Neural cell (in vitro differentiated cells): ENCODE measurements at regions not wholly inside any gene's neighbourhood (a gene's known extent, or its start where the extent isn't known, plus 50 kb on each side); places are given as distances from the start of the nearest gene placed in this dataset.

ENCODE experiments used
- H2AFZ ChIP-seq: fragments of 200-600, 300-800 bp; sonication (generic), shearing (Covaris generic); 2 replicates; pipeline ENCODE4 v1.6.0; 2014; ENCODE audit warnings: low read depth, mild to moderate bottlenecking, antibody characterized with exemption, low read length, moderate library complexity
- H3F3A ChIP-seq: fragments of 200-600 bp; shearing (Covaris generic); 2 replicates; pipeline ENCODE4 v1.6.1; 2016; ENCODE audit warnings: mild to moderate bottlenecking, moderate library complexity, mixed read lengths, antibody characterized with exemption, low read length; ENCODE audit not compliant: insufficient read depth, poor library complexity, severe bottlenecking
- H3K27ac ChIP-seq: fragments of 200-600, 300-800 bp; sonication (generic), shearing (Covaris generic); 2 replicates; pipeline ENCODE4 v1.5.1; 2014; ENCODE audit warnings: mild to moderate bottlenecking, low read length, moderate library complexity
- H3K27me3 ChIP-seq: fragments of 300-800, 200-600 bp; sonication (generic), shearing (Covaris generic); 2 replicates; pipeline ENCODE4 v1.6.0; 2014; ENCODE audit warnings: mild to moderate bottlenecking, low read depth, low read length, moderate library complexity; ENCODE audit not compliant: insufficient read depth
- H3K36me3 ChIP-seq: fragments of 300-800, 200-600 bp; sonication (generic), shearing (Covaris generic); 2 replicates; pipeline ENCODE4 v1.5.1; 2014; ENCODE audit warnings: mild to moderate bottlenecking, antibody characterized with exemption, low read length, moderate library complexity; ENCODE audit not compliant: insufficient read depth
- H3K4me2 ChIP-seq: fragments of 300-800, 200-600 bp; sonication (generic), shearing (Covaris generic); 2 replicates; pipeline ENCODE4 v1.6.0; 2014; ENCODE audit warnings: mild to moderate bottlenecking, low read length
- H3K4me3 ChIP-seq: fragments of 300-800, 200-600 bp; sonication (generic), shearing (Covaris generic); 2 replicates; pipeline ENCODE4 v1.5.1; 2014; ENCODE audit warnings: mild to moderate bottlenecking, low read length, moderate library complexity
- H3K79me2 ChIP-seq: fragments of 200-600 bp; shearing (Covaris generic); replicated peaks from 2 replicates; pipeline ENCODE4 v1.6.0; 2014; ENCODE audit warnings: mild to moderate bottlenecking, low read length, moderate library complexity; ENCODE audit not compliant: insufficient read depth
- H3K9ac ChIP-seq: fragments of 300-800, 200-600 bp; sonication (generic), shearing (Covaris generic); 2 replicates; pipeline ENCODE4 v1.6.1; 2016; ENCODE audit warnings: mild to moderate bottlenecking, low read length, mixed read lengths
- H3K9me2 ChIP-seq: fragments of 200-600 bp; shearing (Covaris generic); 2 replicates; pipeline ENCODE4 v1.6.1; 2016; ENCODE audit warnings: mild to moderate bottlenecking, low read length, mixed read lengths; ENCODE audit not compliant: insufficient read depth
- H3K9me3 ChIP-seq: fragments of 200-600, 300-800 bp; sonication (generic), shearing (Covaris generic); 2 replicates; pipeline ENCODE4 v1.6.1; 2016; ENCODE audit warnings: mild to moderate bottlenecking, mixed run types, low read length, moderate library complexity, mixed read lengths
- H4K20me1 ChIP-seq: fragments of 200-600 bp; shearing (Covaris generic); 2 replicates; pipeline ENCODE4 v1.6.1; 2016; ENCODE audit warnings: mild to moderate bottlenecking, mixed run types; ENCODE audit not compliant: insufficient read depth
- CTCF ChIP-seq: fragments of 450-650 bp; IDR thresholded peaks from 2 replicates; pipeline ENCODE4 v1.5.1; 2014; ENCODE audit warnings: antibody characterized with exemption, mild to moderate bottlenecking, moderate library complexity; ENCODE audit not compliant: poor library complexity, severe bottlenecking
- EP300 ChIP-seq: fragments of 450-650 bp; conservative IDR thresholded peaks from 2 replicates; pipeline ENCODE4 v1.6.1; 2014; ENCODE audit warnings: antibody characterized with exemption, mild to moderate bottlenecking, moderate library complexity; ENCODE audit not compliant: poor library complexity, severe bottlenecking
- EZH2 ChIP-seq: fragments of 200-600, 300-800 bp; shearing (Covaris generic), sonication (generic); IDR thresholded peaks from 2 replicates; pipeline ENCODE4 v1.6.1; 2014; ENCODE audit warnings: antibody characterized with exemption, low read length, borderline replicate concordance, mild to moderate bottlenecking; ENCODE audit not compliant: insufficient read depth, poor library complexity, severe bottlenecking
- MXI1 ChIP-seq: fragments of 450-650 bp; conservative IDR thresholded peaks from 2 replicates; pipeline ENCODE4 v1.6.1; 2014; ENCODE audit warnings: antibody characterized with exemption, mild to moderate bottlenecking; ENCODE audit not compliant: poor library complexity, severe bottlenecking
- POLR2AphosphoS5 ChIP-seq: IDR thresholded peaks from 2 replicates; pipeline ENCODE4 v1.6.1; 2012
- RAD21 ChIP-seq: fragments of 450-650 bp; conservative IDR thresholded peaks from 2 replicates; pipeline ENCODE4 v1.6.1; 2014; ENCODE audit warnings: antibody characterized with exemption, mild to moderate bottlenecking, moderate library complexity
- REST ChIP-seq: IDR thresholded peaks from 2 replicates; pipeline ENCODE4 v1.6.1; 2012; ENCODE audit warnings: borderline replicate concordance
- SMC3 ChIP-seq: fragments of 450-650 bp; conservative IDR thresholded peaks from 2 replicates; pipeline ENCODE4 v1.6.1; 2014; ENCODE audit warnings: antibody characterized with exemption, mild to moderate bottlenecking, moderate library complexity; ENCODE audit not compliant: poor library complexity
- TAF1 ChIP-seq: IDR thresholded peaks from 2 replicates; pipeline ENCODE4 v1.6.1; 2012; ENCODE audit warnings: low read depth

GRCh38 chr15:29904757-29905417 lies 82.6 kb upstream of the TJP1 start:
- Histone ChIP-seq H4K20me1 (no peaks in the 10 kb centered on the region), H3K9ac (no peak overlapping the region), H3K9me3 (no peaks in the 10 kb centered on the region), H3K27me3 (no peaks in the 10 kb centered on the region), H3K27ac (no peak overlapping the region), H2AFZ (no peak overlapping the region), H3K4me2 (no peak overlapping the region), H3F3A (no peaks in the 10 kb centered on the region), H3K36me3 (no peaks in the 10 kb centered on the region), H3K4me3 (no peak overlapping the region), H3K79me2 (no peaks in the 10 kb centered on the region), H3K9me2 (no peaks in the 10 kb centered on the region)
- TF ChIP-seq RAD21, result no peak
- TF ChIP-seq CTCF, result no peak
- TF ChIP-seq POLR2AphosphoS5, result no peak
- TF ChIP-seq REST, result no peak
- no peak for TF ChIP-seq EZH2
- TF ChIP-seq SMC3, result no peak
- no peak for TF ChIP-seq EP300
- TF ChIP-seq MXI1, result no peak

- H3K9ac ChIP-seq, result no peak overlapping the region
- no peaks in the 10 kb centered on the region for H3F3A ChIP-seq
- H3K9me3 ChIP-seq, result no peaks in the 10 kb centered on the region
- H3K27ac ChIP-seq, result no peak overlapping the region
- no peak overlapping the region for H3K4me3 ChIP-seq
- no peaks in the 10 kb centered on the region for H3K36me3 ChIP-seq
- H3K4me2 ChIP-seq, result no peak overlapping the region
- no peaks in the 10 kb centered on the region for H3K27me3 ChIP-seq
- no peaks in the 10 kb centered on the region for H4K20me1 ChIP-seq
- H3K79me2 ChIP-seq, result no peaks in the 10 kb centered on the region
- TF ChIP-seq REST, result no peak
- TF ChIP-seq EZH2, result no peak
- TF ChIP-seq EP300, result no peak
- TF ChIP-seq CTCF, result no peak
- no peak for TF ChIP-seq POLR2AphosphoS5
- TF ChIP-seq RAD21, result no peak
- no peak for TF ChIP-seq TAF1
- H3K9me2 ChIP-seq, result no peaks in the 10 kb centered on the region
- no peak overlapping the region for H2AFZ ChIP-seq
Observed at GRCh38 chr15:29903785-29904464, 81.7 kb upstream of the TJP1 start.
